HPDE6-E6E7 (cell line): ENCODE measurements at regions not wholly inside any gene's neighbourhood (a gene's known extent, or its start where the extent isn't known, plus 50 kb on each side); places are given as distances from the start of the nearest gene placed in this dataset.
"Not testable (repeated sequence)": the region's sequence is repeated elsewhere in the genome, so short reads cannot be mapped to it uniquely, and the experiment has no call there.

Experiments used
- DNase-seq: peaks from one replicate; pipeline ENCODE4 v3.0.0; 2011; ENCODE audit warnings: missing footprints; ENCODE audit errors: extremely low spot score

GRCh38 chr9:135273008-135273407 is 185.5 kb downstream of the OLFM1 start:
- no peak for DNase-seq

DNA sequence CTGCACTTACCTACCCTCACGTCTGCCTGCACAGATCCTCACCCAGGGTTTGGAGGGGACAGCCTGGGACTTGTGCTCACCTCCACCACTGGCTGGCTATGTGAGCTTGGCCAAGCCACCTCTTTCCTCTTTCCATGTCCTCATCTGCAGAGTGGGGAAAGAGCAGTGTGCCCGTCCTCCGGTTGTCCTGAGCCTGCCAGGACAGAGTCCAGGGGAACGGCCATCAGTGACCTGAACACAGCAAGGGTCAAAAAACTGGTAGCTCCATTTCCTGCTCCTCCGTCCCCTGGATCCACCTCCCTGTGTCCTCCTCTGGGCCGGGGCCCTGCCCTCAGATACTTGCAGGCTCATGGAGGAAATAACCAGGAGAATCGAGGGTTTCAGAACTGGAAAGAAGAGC is 187.7 kb downstream of the OLFM1 start:
- DNase-seq, result no peak

DNA sequence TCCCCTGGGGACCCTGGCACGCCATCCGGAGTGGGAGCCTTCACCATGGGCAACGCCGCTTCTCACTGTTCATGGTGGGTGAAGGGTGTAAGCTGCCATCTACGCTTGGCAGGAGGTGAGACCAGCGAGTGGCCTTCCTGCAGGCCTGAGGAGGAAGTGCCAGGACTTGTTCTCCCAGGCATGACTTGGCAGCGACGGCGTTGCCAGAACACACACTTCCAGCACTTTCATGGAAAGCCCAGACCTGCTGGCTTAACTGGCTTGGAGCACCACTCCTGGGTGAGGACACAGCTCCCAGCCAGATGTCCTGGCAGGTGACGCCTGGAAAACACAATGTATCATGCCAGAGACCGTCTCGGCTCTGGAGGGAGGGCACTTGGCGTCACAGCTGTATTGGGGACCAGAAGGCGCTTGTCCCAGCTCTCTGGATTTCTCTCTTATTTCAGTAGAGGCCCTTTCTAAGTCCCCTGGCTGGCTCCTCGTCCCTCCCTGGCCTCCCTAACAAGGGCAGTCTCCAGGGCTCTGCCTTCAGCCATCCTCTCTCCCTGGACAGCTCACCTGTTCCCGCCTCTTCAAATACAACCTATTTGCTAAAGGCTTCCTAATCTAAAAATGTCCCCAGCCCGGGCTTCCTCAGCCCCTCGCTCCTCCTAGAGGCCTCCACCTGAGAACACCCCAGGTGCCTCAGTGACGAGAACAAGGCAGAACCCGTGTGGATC is 188.3 kb downstream of the OLFM1 start:
- no peak for DNase-seq

GRCh38 chr9:135277219-135278201 is 190.0 kb downstream of the OLFM1 start:
- no peak for DNase-seq

DNA sequence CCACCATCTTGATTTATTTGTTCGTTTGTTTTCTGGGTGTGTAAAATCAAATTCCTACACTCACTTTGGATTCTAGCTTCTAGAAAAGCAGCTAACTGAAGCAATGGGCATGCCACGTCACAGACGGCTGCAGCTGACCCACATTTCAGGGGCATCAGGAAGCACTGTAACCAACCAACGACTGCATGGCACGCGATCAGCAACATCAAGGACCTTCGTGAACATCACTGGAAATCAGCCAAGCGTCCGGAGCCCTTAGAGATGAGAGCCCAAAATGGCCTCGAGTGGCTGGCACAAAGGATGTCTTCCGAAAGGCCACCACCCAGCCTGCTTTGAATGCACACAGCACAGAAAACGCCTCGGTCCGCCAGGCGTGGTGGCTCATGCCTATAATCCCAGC is 191.1 kb downstream of the OLFM1 start:
- no peak for DNase-seq

DNA sequence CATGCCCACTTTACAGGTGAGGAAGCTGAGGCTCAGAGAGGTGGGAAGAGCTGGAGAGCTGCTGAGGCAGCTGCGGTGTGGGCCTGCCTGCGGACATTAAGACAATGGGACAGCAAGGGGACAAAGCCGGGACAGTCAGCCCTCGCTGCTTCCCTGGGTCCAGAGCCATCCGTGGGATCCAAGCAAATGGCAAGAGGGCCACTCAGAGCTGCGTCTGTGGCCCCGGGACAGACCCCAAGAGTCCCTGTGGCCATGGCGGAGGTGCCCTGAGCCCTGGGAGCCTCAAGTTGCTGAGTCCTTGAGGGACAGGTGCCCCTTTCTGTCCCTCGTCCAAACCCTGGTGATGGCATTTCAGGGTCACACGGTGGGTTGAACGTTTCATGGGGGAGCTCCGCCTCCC is 191.9 kb downstream of the OLFM1 start:
- DNase-seq, result no peak

GRCh38 chr9:135279834-135280393 is 192.4 kb downstream of the OLFM1 start:
- DNase-seq, result no peak

DNA sequence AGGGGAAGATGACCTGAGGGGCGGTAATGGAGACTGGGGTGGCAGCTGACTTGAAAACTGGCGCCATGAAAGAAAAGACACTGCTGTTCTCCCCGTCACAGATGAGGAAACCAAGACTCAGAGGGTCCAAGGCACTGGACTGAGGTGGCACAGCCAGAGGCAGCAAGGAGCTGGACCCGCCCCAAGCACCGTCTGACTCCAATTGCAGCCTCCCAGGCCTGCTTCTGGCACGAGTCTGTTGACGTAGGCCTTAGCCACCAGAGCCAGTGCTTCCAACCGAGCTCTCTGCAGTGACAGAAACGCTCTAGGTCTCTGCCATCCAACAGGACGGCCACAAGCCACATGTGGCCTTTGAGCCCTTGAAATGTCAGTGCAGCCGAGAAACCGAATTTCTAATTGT is 193.2 kb downstream of the OLFM1 start:
- no peak for DNase-seq

DNA sequence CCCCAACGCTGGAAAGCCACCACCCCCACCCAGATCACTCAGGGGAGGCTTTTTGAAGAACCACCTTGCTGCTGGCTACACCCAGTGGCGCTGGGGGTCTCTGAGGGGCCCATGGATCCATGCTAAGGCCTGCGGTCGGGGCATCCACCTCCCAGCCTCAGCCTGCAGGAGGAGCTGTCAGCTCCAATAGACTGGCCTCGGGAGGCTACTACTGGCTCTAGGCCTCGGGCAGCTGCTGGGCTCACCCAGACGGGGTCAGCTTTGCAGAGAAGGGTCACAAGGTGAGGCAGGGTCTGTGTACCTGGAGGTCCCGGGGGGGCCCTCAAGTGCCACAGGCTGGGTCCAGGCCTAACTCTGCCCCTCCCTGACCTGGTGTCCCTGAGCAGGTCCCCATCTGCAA is 193.7 kb downstream of the OLFM1 start:
- DNase-seq, result no peak

GRCh38 chr9:135281791-135282737 is 194.6 kb downstream of the OLFM1 start:
- DNase-seq, result no peak

GRCh38 chr9:135282808-135283207 is 195.3 kb downstream of the OLFM1 start:
- no peak for DNase-seq

DNA sequence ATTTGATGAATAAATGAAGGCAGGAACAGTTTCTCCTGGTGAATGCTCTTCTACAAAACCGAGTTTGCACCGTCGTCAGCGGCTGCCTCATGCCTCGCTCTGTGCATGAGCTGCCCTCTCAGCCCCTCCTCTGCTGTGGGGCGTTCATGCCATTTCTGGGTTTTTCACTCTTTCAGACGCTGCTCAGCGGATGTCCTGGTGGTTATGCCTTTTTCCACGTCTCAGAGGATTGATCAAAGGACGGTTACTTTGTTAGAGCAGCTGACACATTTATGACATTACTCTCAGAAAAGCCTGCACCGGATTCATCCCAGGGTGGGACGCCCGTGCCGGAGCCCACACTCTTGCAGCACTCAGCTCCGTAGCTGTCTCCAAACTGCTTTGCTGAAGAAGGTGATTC is 195.9 kb upstream of the PPP1R26 start:
- DNase-seq, result no peak

- no peak for DNase-seq
Measured at GRCh38 chr9:135284386-135285134, 195.0 kb upstream of the PPP1R26 start.

DNA sequence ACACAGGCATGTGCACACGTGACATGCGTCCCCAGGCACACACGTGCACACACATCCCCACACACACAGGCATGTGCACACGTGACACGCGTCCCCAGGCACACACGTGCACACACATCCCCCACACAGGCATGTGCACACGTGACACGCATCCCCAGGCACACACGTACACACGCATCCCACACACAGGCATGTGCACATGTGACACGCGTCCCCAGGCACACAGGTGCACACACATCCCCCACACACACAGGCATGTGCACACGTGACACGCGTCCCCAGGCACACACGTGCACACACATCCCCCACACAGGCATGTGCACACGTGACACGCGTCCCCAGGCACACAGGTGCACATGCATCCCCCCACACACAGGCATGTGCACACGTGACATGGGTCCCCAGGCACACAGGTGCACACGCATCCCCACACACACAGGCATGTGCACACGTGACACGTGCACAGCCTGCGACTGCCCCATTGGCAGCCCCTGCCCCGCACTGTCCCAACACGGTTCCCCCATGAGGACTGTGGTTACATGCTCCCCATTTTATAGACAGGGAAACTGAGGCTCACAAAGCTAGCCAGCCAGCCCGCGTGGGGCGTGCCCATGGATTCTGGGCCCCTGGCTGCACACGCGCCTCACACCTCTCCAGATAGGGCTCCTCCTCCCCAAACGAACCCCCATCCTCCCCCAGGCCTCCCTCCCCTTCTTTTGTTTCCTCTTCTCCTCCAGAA is 193.2 kb upstream of the PPP1R26 start:
- DNase-seq, result not testable (repeated sequence)

DNA sequence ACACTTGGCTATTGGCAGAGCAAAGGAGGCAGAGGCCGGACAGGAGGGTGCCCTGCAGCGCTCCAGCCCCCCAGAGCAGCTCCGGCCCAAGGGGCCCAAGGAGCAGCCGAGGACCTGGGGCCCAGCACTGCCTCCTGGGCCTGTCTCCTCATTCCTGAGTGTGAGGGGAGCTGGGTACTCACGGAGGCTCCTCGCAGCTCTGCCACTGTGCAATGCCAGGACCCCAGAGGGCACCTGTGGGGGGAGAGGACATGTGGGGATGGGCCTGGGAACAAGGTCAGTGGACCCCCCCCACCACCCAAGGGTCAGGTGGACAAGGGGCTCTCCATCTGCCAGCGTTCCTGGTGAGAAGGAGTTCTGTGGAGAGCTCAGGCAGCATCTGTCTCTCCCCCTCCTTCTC is 192.6 kb upstream of the PPP1R26 start:
- DNase-seq, result no peak

- no peak for DNase-seq
Measured at GRCh38 chr9:135287627-135288026, 192.0 kb upstream of the PPP1R26 start.

DNA sequence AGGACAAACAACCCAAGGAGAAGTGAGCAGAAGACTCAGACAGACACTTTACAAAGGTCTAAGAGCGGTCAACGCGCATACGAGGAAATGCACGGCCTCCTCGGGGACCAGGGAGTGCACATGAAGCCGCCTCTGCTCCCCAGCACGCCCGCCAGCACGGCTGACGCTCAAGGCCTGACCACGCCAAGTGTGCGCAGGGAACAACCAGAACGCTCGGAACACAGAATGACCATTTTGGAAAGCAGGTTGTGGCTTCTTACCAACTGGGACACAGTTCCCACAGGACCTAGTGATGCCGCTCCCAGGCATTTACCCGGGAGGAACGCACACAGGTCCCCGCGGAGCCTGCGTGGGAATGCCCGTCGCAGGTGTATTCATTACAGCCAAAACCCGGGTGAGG is 191.5 kb upstream of the PPP1R26 start:
- no peak for DNase-seq

DNA sequence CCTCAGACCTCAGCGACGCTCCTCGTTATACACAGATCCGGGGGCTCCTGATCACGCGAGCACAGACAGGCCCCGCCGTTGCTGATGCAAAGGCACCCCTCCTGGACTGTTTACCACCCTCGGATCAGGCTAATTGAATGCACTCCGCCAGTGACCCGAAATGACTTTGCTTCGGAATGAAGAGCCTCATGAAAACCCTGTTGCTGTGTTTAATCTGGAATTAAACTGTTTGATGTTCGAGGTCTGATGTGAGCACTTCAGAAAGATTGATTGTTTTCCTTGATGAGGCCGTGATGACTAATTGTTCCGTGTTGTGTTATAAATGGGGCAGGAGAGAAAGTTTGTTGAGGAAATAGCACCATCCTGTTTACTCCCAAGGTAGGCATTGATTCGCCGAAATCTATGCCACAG is 190.5 kb upstream of the PPP1R26 start:
- no peak for DNase-seq

DNA sequence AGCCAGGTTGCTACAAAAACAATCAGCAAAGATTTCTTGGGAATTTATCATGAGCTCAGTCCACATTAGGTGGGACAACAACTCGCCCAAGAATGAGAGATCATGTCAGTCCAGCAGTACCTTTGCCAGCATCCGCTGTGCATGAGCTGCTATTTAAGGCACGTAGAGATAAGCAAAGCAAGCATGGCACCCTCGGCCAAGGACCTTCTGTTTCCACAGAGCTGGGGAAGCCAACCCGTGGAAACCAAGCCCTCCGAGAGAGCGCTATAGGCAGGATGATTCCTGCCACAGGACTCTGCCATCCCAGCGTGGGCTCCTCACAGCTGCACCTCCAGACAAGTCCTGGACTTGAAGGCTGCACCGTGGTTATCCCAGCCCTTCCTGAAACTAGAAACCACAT is 189.5 kb upstream of the PPP1R26 start:
- no peak for DNase-seq

DNA sequence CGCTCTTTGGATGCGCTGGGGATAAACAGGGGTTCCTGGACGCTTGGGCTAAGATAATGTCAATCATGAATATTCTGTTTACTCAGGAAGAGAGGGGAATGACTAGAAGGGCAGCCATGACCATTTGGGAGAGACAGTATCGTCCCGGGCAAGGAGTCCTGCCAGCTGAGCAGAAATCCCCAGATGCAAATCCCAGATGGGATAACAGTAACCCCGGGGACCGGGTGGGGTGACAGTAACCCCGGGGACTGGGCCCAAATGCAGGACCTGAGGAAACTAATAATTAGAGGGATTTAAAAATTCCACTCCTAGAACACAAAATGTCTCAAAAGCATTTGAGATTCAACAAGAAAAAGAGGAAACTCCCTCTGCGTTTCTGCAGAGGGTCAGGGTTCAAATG is 189.0 kb upstream of the PPP1R26 start:
- DNase-seq, result no peak
